Calu3 (cell line): ENCODE measurements at regions not wholly inside any gene's neighbourhood (a gene's known extent, or its start where the extent isn't known, plus 50 kb on each side); places are given as distances from the start of the nearest gene placed in this dataset.

ENCODE experiments used
- BruUV-seq: library from RNA; stranded (reverse); fragments of 400-500 nt; replicated peaks from 2 replicates; lab custom pipeline; 2021; lab: Mats Ljungman, UMichigan
- CTCF ChIA-PET: fragments of 300-600 bp; sonication (Branson Sonifier 250); formaldehyde crosslinking; loops from one replicate; lab custom pipeline; 2022; ENCODE audit warnings: antibody characterized with exemption; lab: Charles Lee
- DNase-seq: peaks from one replicate; pipeline ENCODE4 v3.0.0; 2022
- H3K27ac Mint-ChIP-seq: one replicate; pipeline ENCODE4 v1.8.0; 2022; ENCODE audit warnings: mixed read lengths; ENCODE audit not compliant: unreplicated experiment
- H3K27me3 Mint-ChIP-seq: one replicate; pipeline ENCODE4 v1.8.0; 2022; ENCODE audit warnings: mixed read lengths; ENCODE audit not compliant: unreplicated experiment
- H3K36me3 Mint-ChIP-seq: one replicate; pipeline ENCODE4 v1.8.0; 2022; ENCODE audit warnings: mild to moderate bottlenecking, moderate library complexity, mixed read lengths; ENCODE audit not compliant: insufficient read depth, unreplicated experiment
- H3K4me1 Mint-ChIP-seq: one replicate; pipeline ENCODE4 v1.8.0; 2022; ENCODE audit warnings: mild to moderate bottlenecking, low read depth, mixed read lengths; ENCODE audit not compliant: unreplicated experiment
- H3K4me3 Mint-ChIP-seq: one replicate; pipeline ENCODE4 v1.8.0; 2022; ENCODE audit warnings: mild to moderate bottlenecking, low read depth, moderate library complexity, mixed read lengths; ENCODE audit not compliant: unreplicated experiment
- H3K9me3 Mint-ChIP-seq: one replicate; pipeline ENCODE4 v1.8.0; 2022; ENCODE audit warnings: low read depth, mixed read lengths; ENCODE audit not compliant: unreplicated experiment
- CTCF ChIP-seq: fragments of 200-600 bp; IDR thresholded peaks from one replicate; pipeline ENCODE4 v1.8.0; 2022; ENCODE audit warnings: antibody characterized with exemption; ENCODE audit not compliant: unreplicated experiment
- intact Hi-C: fragments of 100-400 bp; cut with micrococcal nuclease; formaldehyde crosslinking; loops from one replicate; pipeline ENCODE4 v1.10.0; 2022; ENCODE audit not compliant: unreplicated experiment

- Mint-ChIP-seq H3K9me3 (no peaks in the 10 kb centered on the region), H3K27ac (no peak overlapping the region), H3K36me3 (no peaks in the 10 kb centered on the region), H3K4me1 (no peaks in the 10 kb centered on the region), H3K27me3 (no peaks in the 10 kb centered on the region), H3K4me3 (no peak overlapping the region)
- intact Hi-C loops, result no loop called here
- TF ChIP-seq CTCF, result no peak
- BruUV-seq, result no TSS peak
- no peak for DNase-seq
- CTCF ChIA-PET, result no interaction called here
Measured at GRCh38 chr2:128552806-128553551, 234.3 kb upstream of the HS6ST1 start.

DNA sequence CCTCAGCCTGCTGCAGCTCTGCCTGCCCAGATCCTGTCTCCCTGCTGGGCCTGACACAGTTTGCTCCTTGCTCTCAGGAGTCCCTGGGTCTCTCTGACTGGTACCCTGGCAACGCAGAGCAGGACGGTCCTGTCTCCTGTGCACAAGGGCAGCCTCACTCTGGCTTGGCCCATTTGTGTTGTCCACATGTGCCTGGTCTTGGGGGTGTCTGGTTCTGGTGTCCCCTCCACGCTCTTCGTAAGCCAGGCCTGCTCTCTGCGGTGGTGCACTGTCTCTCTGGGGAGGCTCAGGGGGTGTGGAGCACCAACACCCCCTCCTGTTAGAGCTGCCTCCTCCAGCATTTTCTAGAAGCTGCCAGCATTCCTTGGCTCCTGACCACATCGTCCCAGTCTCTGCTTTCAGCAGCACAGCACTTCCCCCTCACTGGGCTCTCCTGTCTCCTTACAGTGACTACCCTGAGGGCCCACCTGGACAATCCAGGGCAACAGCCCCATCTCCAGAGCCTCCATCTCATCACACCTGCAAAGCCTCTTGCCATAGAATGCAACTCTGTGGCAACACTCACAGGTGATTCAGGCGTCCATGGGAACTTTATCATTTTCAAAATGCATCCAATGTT lies 235.6 kb upstream of the HS6ST1 start:
- H3K27me3 Mint-ChIP-seq, result no peaks in the 10 kb centered on the region

GRCh38 chr2:128555433-128555832 lies 236.8 kb upstream of the HS6ST1 start:
- Mint-ChIP-seq H3K4me1 (no peaks in the 10 kb centered on the region), H3K9me3 (no peaks in the 10 kb centered on the region), H3K27ac (no peak overlapping the region), H3K36me3 (no peaks in the 10 kb centered on the region), H3K27me3 (no peaks in the 10 kb centered on the region), H3K4me3 (no peak overlapping the region)
- DNase-seq, result no peak
- BruUV-seq, result no TSS peak
- no peak for TF ChIP-seq CTCF
- CTCF ChIA-PET, result no interaction called here
- intact Hi-C loops, result no loop called here

More for the DNA sequence above, 235.6 kb upstream of the HS6ST1 start:
- CTCF ChIA-PET, result no interaction called here
- Mint-ChIP-seq H3K27ac (no peak overlapping the region), H3K36me3 (no peaks in the 10 kb centered on the region), H3K4me3 (no peak overlapping the region), H3K9me3 (no peaks in the 10 kb centered on the region), H3K4me1 (no peaks in the 10 kb centered on the region)
- intact Hi-C loops, result no loop called here
- no TSS peak for BruUV-seq
- no peak for TF ChIP-seq CTCF
- no peak for DNase-seq

DNA sequence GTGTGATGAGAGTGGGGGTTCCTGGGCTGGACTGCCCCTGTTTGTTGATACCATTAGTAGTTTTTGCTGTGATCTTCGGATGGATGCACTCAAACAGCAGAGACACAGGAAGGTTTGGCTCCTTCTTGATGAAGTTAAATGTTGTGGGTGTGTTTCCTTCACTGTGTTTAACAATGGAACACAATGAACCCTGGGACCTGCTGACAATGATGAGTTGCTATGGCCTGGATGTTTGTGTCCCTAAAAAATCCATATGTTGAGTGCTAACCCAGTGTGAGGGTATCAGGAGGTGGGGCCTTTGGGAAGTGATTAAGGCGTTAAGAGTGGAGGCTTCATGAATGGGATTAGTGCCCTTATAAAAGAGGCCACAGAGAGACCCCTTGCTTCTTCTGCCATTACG lies 237.4 kb upstream of the HS6ST1 start:
- CTCF ChIA-PET, result no interaction called here
- Mint-ChIP-seq H3K9me3 (no peaks in the 10 kb centered on the region), H3K27me3 (no peaks in the 10 kb centered on the region), H3K27ac (no peak overlapping the region), H3K4me1 (no peaks in the 10 kb centered on the region), H3K4me3 (no peak overlapping the region), H3K36me3 (no peaks in the 10 kb centered on the region)
- no peak for TF ChIP-seq CTCF
- intact Hi-C loops, result no loop called here
- DNase-seq, result no peak
- BruUV-seq, result no TSS peak
